Kidney (tissue), 13 donors: ENCODE measurements at regions not wholly inside any gene's neighbourhood (a gene's known extent, or its start where the extent isn't known, plus 50 kb on each side); places are given as distances from the start of the nearest gene placed in this dataset.
"Not testable (repeated sequence)": the region's sequence is repeated elsewhere in the genome, so short reads cannot be mapped to it uniquely, and the experiment has no call there.

Experiments used
- DNase-seq, 5 donors: peaks; one replicate each; pipeline ENCODE4 v3.0.0-alpha.2; 2013 to 2020
- FAIRE-seq: peaks from 2 replicates; lab custom pipeline; 2012; peaks lifted over from hg19 to GRCh38; lab: Jason Lieb, UNC
- H3K27ac ChIP-seq, 2 donors: one replicate each; pipeline ENCODE4 v1.7.0; 2013; ENCODE audit warnings: low read depth in 2 of 2, low read length in 2 of 2, inconsistent platforms in 1 of 2
- H3K27me3 ChIP-seq: one replicate; pipeline ENCODE4 v1.7.1; 2013; ENCODE audit warnings: low read length, inconsistent platforms; ENCODE audit not compliant: control insufficient read depth, insufficient read depth
- H3K36me3 ChIP-seq, 3 donors: one replicate each; pipeline versions ENCODE4 v1.7.0 to v1.7.1; 2013; ENCODE audit warnings: low read length in 3 of 3, control low read depth in 1 of 3, inconsistent platforms in 1 of 3; ENCODE audit not compliant: insufficient read depth in 3 of 3, control insufficient read depth in 2 of 3
- H3K4me1 ChIP-seq, 3 donors: one replicate each; pipeline versions ENCODE4 v1.7.0 to v1.7.1; 2013; ENCODE audit warnings: low read length in 3 of 3, inconsistent platforms in 1 of 3, low read depth in 1 of 3; ENCODE audit not compliant: control insufficient read depth in 2 of 3, insufficient read depth in 2 of 3
- H3K4me3 ChIP-seq, 3 donors: one replicate each; pipeline versions ENCODE4 v1.7.0 to v1.8.1; 2013; ENCODE audit warnings: low read length in 3 of 3, control low read depth in 1 of 3, inconsistent platforms in 1 of 3
- H3K9ac ChIP-seq, 3 donors: one replicate each; pipeline versions ENCODE4 v1.7.0 to v1.7.1; 2013; ENCODE audit warnings: low read length in 3 of 3, control low read depth in 1 of 3, inconsistent platforms in 1 of 3
- H3K9me3 ChIP-seq, 3 donors: one replicate each; pipeline versions ENCODE4 v1.7.0 to v1.7.1; 2013; ENCODE audit warnings: low read length in 3 of 3, control low read depth in 1 of 3, inconsistent platforms in 1 of 3; ENCODE audit not compliant: control insufficient read depth in 2 of 3, insufficient read depth in 1 of 3
- intact Hi-C: fragments of 100-400 bp; cut with DNase I; formaldehyde crosslinking; loops from one replicate; pipeline ENCODE4 v1.11.1; 2022
- TF ChIP-seq, protein P1 (sequence below): IDR thresholded peaks from 3 replicates; pipeline ENCODE4 v1.5.1; 2012; ENCODE audit warnings: mild to moderate bottlenecking, moderate library complexity, borderline replicate concordance; ENCODE audit not compliant: insufficient read depth; ENCODE audit errors: extremely low read depth
- donor health status: control.
- donor health status: control.
- donor health status: control.
- donor health status: control.
- donor health status: control.
- donor health status: DM: yes; HTN: yes; CAD: no.
- donor health status: Normal renal cell carcinoma (clear cell type).

GRCh38 chr18:60247103-60247502 lies 125.5 kb downstream of the MC4R start:
- Histone ChIP-seq H3K9me3 (no peaks in the 10 kb centered on the region), H3K4me3 (no peak overlapping the region), H3K27me3 (no peaks in the 10 kb centered on the region), H3K4me1 (no peaks in the 10 kb centered on the region), H3K9ac (no peak overlapping the region), H3K27ac (no peak overlapping the region), H3K36me3 (no peaks in the 10 kb centered on the region)
- intact Hi-C loops: no loop called here
- FAIRE-seq: no peak
- TF ChIP-seq, protein P1, sequence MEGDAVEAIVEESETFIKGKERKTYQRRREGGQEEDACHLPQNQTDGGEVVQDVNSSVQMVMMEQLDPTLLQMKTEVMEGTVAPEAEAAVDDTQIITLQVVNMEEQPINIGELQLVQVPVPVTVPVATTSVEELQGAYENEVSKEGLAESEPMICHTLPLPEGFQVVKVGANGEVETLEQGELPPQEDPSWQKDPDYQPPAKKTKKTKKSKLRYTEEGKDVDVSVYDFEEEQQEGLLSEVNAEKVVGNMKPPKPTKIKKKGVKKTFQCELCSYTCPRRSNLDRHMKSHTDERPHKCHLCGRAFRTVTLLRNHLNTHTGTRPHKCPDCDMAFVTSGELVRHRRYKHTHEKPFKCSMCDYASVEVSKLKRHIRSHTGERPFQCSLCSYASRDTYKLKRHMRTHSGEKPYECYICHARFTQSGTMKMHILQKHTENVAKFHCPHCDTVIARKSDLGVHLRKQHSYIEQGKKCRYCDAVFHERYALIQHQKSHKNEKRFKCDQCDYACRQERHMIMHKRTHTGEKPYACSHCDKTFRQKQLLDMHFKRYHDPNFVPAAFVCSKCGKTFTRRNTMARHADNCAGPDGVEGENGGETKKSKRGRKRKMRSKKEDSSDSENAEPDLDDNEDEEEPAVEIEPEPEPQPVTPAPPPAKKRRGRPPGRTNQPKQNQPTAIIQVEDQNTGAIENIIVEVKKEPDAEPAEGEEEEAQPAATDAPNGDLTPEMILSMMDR: no peak
- no peak for DNase-seq

- Histone ChIP-seq H3K9me3 (no peaks in the 10 kb centered on the region), H3K4me1 (no peaks in the 10 kb centered on the region), H3K36me3 (no peaks in the 10 kb centered on the region), H3K27me3 (no peaks in the 10 kb centered on the region), H3K9ac (no peak overlapping the region), H3K27ac (no peak overlapping the region), H3K4me3 (no peak overlapping the region)
- DNase-seq (no peak), FAIRE-seq (no peak)
- intact Hi-C loops: no loop called here
- TF ChIP-seq, protein P1: no peak
Measured at GRCh38 chr18:60246606-60247005, 126.0 kb downstream of the MC4R start.

DNA sequence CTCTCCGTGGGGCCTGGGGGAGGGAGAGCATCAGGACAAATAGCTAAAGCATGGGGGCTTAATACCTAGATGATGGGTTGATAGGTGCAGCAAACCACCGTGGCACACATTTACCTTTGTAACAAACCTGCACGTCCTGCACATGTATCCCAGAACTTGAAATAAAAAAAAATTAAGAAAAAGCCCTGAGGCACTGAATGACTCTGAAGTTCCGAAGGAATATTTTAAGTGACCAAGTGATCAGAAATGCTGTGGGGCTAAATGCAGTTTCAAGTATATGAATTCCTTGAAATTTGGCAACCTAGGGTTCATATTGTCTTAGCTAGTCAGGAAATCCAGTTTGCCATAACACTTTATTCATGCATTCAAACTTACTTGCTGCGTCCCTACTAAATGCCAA lies 127.5 kb downstream of the MC4R start:
- no peak overlapping the region for H3K4me3 ChIP-seq
- no peak for FAIRE-seq
- TF ChIP-seq, protein P1: no peak
- DNase-seq: no peak
- no peak overlapping the region for H3K9ac ChIP-seq
- intact Hi-C loops: no loop called here
- no peaks in the 10 kb centered on the region for H3K4me1 ChIP-seq
- H3K9me3 ChIP-seq: no peaks in the 10 kb centered on the region
- no peaks in the 10 kb centered on the region for H3K36me3 ChIP-seq
- H3K27me3 ChIP-seq: no peaks in the 10 kb centered on the region
- no peak overlapping the region for H3K27ac ChIP-seq

DNA sequence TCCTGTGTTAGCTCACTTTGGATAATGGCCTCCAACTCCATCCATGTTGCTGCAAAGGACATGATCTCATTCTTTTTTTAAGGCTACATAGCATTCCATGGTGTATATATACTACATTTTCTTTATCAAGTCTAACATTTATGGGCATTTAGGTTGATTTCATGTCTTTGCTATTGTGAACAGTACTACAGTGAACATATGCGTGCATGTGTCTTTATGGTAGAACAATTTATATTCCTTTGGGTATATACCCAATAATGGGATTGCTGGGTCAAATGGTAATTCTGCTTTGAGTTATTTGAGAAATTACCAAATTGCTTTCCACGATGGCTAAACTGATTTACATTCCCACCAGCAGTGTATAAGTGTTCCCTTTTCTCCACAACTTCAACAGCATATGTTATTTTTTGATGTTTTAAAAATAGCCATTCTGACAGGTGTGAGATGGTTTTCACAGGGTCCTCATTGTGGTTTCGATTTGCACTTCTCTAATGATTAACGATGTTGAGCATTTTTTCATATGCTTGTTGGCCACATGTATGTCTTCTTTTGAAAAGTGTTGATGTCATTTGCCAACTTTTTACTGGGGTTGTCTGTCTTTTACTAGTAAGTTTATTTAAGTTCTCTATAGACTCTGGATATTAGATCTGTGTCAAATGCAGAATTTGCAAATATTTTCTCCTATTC lies 133.4 kb downstream of the MC4R start:
- FAIRE-seq, H3K27me3 ChIP-seq, DNase-seq, H3K4me3 ChIP-seq, H3K9ac ChIP-seq, H3K36me3 ChIP-seq, H3K9me3 ChIP-seq, intact Hi-C loops, H3K4me1 ChIP-seq, H3K27ac ChIP-seq: not testable (repeated sequence)
